GM18858 (cell line): ENCODE measurements at regions not wholly inside any gene's neighbourhood (a gene's known extent, or its start where the extent isn't known, plus 50 kb on each side); places are given as distances from the start of the nearest gene placed in this dataset.
A peak's percentile ranks its signal among the peaks of the same experiment; 100 is the strongest.
"Not testable (repeated sequence)": the region's sequence is repeated elsewhere in the genome, so short reads cannot be mapped to it uniquely, and the experiment has no call there.

Source experiments
- ATAC-seq: cut with Tn5 transposase; IDR thresholded peaks from one replicate; pipeline ENCODE4 v1.9.1; 2021; ENCODE audit not compliant: unreplicated experiment

GRCh38 chr6:166253778-166254204 is 54.4 kb downstream of the PRR18 start:
- no peak for ATAC-seq

GRCh38 chr6:166253281-166253681 is 54.9 kb downstream of the PRR18 start:
- no peak for ATAC-seq

GRCh38 chr6:166252601-166253000 is 55.6 kb downstream of the PRR18 start:
- ATAC-seq = no peak

- no peak for ATAC-seq
Measured at GRCh38 chr6:166251655-166252054, 56.5 kb downstream of the PRR18 start.

- no peak for ATAC-seq
Measured at GRCh38 chr6:166251211-166251610, 57.0 kb downstream of the PRR18 start.

- ATAC-seq = not testable (repeated sequence)
Measured at GRCh38 chr6:166249061-166249785, 59.0 kb downstream of the PRR18 start.

- ATAC-seq = no peak
Measured at GRCh38 chr6:166245148-166245547, 63.0 kb downstream of the PRR18 start.

GRCh38 chr6:166244353-166245045 is 63.7 kb downstream of the PRR18 start:
- peak; percentile 85 for ATAC-seq

GRCh38 chr6:166242888-166243287 is 65.3 kb downstream of the PRR18 start:
- ATAC-seq = no peak

GRCh38 chr6:166241974-166242373 is 66.2 kb downstream of the PRR18 start:
- ATAC-seq = no peak

GRCh38 chr6:166240889-166241288 is 67.3 kb downstream of the PRR18 start:
- ATAC-seq = no peak

GRCh38 chr6:166237617-166238016 is 70.0 kb upstream of the TBXT start:
- ATAC-seq = no peak

GRCh38 chr6:166236596-166236995 is 68.9 kb upstream of the TBXT start:
- ATAC-seq = no peak

GRCh38 chr6:166235666-166236292 is 68.1 kb upstream of the TBXT start:
- ATAC-seq = no peak

- not testable (repeated sequence) for ATAC-seq
Measured at GRCh38 chr6:166231181-166231580, 63.5 kb upstream of the TBXT start.

- no peak for ATAC-seq
Measured at GRCh38 chr6:166228839-166229528, 61.3 kb upstream of the TBXT start.

GRCh38 chr6:166228425-166228824 is 60.8 kb upstream of the TBXT start:
- no peak for ATAC-seq

- no peak for ATAC-seq
Measured at GRCh38 chr6:166223079-166223478, 55.4 kb upstream of the TBXT start.

GRCh38 chr6:166222631-166223030 is 55.0 kb upstream of the TBXT start:
- no peak for ATAC-seq

GRCh38 chr6:166221636-166222035 is 54.0 kb upstream of the TBXT start:
- no peak for ATAC-seq

- no peak for ATAC-seq
Measured at GRCh38 chr6:166221040-166221439, 53.4 kb upstream of the TBXT start.
